SW480 (cell line): ENCODE measurements at regions not wholly inside any gene's neighbourhood (a gene's known extent, or its start where the extent isn't known, plus 50 kb on each side); places are given as distances from the start of the nearest gene placed in this dataset.
"Not testable (repeated sequence)": the region's sequence is repeated elsewhere in the genome, so short reads cannot be mapped to it uniquely, and the experiment has no call there.

Source experiments
- DNase-seq: peaks from one replicate; pipeline ENCODE4 v3.0.0-alpha.2; 2016; ENCODE audit warnings: low spot score

DNA sequence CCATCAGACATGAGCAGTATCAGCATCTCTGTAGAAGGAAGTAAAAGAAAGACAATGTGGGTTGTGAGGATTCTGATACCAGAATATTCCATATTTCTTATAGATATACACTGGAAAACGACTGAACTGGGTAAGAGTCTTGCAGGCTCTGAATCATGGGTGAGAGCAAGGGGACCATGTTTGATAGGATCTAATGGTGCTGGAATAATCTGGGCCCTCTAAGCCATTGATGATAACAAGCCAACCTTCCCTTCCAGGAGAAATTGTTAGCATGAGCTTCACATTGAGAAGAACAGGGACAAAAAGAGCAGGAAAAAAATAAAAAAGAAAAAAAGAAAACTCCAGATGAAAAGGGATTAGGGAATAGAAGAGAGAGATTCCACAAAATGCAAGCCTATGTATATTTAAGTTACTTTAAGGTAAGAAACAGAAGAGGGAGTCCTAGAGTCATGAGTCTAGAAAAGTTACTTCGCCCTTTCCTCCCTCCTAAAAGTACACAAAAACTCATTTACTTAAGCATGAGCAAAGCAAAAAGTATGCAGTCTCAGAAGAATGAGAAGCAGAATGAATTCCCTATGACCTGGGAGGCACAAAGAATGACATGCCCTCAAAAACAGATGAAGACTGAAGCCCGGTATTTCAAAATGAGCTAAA is 181.9 kb downstream of the TMEM26 start:
- DNase-seq = no peak

- DNase-seq = no peak
These were observed 189.7 kb downstream of the TMEM26 start for GRCh38 chr10:61263518-61263917.

GRCh38 chr10:61262486-61263261 is 190.5 kb downstream of the TMEM26 start:
- no peak for DNase-seq

DNA sequence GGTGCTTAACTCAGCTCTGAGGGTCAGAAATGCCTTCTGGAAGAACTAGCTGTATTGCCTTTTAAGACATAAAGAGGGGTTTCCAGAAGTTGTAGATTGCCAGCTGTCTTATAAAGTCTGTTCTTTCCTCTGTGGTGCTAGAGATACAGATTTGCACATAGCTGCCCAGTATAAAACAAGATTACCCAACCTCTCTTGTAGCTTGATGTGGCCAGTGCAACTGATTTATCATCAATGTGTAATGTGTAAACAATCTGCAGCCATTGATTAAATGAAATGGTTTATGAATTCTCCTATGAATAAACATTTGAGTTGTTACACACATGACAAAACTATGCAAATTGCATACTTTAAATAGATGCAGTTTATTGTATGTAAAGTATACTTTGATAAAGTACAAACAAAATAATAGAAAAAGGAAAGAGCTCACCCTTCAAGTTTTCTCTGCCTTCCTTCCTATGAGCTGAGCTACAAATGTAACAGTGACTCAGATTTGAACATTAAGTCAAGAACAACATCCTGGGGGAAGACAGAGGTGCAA is 195.2 kb downstream of the TMEM26 start:
- no peak for DNase-seq

GRCh38 chr10:61257136-61257535 is 196.0 kb downstream of the TMEM26 start:
- no peak for DNase-seq

DNA sequence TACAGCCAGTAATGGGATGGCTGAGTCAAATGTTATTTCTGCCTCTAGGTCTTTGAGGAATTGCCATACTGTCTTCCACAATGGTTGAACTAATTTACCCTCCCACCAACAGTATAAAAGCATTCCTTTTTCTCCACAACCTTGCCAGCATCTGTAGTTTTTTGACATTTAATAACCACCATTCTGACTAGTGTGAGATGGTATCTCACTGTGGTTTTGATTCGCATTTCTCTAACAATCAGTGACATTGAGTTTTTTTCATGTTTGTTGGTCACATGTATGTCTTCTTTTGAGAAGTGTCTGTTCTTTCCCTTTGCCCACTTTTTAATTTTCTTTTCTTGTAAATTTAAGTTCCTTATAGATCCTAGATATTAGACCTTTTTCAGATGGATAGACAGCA is 200.9 kb downstream of the TMEM26 start:
- DNase-seq = not testable (repeated sequence)

GRCh38 chr10:61251089-61251488 is 202.1 kb downstream of the TMEM26 start:
- no peak for DNase-seq

DNA sequence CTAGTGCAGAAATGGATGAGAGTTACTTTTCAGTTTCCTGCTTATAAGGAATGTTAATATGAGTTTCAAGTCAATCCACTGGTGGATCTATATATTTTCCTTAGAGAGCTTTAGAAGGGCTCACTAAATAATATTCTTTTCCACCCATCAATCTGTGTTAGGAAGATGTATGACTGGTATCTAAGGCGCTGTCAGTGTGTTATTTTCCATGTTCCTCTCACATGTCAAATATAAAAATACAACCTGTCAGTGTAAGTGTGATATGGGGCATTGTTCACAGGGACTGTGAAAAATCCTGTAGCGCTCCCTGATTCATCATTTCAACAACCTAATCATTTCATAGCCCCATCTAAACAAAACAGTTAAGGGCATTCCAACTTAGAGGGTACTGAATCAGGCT is 203.1 kb downstream of the TMEM26 start:
- no peak for DNase-seq

DNA sequence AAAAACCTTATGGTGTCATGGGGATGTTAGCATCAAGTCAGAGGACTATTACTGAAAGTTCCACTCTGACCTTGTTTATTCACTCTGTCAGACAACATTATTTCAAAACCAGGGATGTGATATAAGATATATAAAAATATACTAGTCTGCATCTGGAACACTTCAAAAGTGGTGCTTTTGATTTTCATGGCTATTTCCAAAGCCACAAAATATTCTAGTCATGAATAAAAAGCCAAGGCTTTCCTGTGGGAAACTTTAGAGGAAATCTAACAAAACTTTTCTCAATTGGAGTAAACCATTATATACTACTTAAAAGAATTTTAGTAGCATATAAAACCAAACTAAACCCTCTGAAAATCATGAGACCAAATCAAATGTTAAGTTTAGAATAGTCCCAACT is 205.2 kb downstream of the TMEM26 start:
- DNase-seq = no peak

DNA sequence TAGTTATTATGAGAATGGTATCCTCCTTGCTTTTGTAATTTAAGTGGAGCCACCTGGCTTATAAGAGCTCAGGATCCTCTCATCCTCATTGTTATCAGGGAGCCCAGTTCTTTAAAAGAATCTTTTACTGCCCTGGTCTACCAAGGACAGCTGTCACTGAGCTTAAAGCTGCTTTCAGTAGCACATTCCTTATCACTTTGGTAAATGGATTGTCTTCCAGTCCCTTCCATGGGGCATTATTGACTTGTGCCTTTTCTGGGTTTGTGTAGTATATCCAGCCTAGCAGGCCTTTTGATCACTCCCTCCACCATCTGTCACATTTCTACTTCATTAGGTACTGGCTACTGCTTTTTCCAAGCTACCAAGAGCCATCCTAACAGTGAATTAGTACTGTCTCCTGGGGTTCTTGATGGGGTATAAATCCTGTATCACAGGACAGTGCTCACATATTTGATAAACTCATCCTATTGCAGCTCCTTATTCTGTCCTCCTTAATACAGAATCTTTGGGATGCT is 208.9 kb downstream of the TMEM26 start:
- no peak for DNase-seq

DNA sequence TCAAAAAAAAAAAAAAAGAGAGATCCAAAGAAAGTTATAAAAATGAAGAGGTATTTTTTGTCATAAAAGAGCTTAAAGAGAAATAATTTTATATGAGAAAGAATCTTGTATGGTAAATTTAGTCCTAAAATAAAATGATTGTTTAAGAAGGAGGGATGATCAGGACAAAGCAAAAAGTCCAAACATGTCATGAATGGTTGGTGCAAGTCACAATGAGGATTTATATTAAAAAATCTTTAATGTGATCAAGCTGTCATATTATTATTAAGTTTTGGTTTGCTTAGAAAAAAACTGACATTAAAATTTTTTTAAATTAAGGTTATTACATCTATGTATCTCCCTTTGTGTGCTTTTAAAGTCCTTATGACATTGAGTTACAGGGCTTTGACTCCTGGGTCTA is 220.4 kb downstream of the TMEM26 start:
- DNase-seq = no peak

DNA sequence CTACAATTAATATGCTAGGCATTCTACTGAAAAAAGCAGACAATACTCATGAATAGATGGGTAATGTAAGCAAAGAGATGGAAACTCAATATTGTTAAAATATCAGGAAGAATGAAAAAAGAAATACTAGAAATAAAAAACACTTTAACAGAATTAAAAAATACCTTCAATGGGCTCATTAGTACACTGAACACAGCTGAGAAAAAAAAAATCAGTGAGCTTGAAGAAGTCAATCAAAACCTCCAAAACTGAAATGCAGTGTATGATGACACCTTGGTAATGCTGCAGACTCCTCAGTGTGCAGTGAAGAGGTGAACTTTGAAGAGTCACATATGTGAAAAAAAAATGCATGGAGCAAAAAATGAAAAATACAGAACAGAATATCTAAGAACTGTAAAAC is 227.2 kb downstream of the TMEM26 start:
- no peak for DNase-seq

- DNase-seq = no peak
These were observed 229.6 kb downstream of the TMEM26 start for GRCh38 chr10:61223576-61223975.

GRCh38 chr10:61219696-61220095 is 233.5 kb downstream of the TMEM26 start:
- no peak for DNase-seq

DNA sequence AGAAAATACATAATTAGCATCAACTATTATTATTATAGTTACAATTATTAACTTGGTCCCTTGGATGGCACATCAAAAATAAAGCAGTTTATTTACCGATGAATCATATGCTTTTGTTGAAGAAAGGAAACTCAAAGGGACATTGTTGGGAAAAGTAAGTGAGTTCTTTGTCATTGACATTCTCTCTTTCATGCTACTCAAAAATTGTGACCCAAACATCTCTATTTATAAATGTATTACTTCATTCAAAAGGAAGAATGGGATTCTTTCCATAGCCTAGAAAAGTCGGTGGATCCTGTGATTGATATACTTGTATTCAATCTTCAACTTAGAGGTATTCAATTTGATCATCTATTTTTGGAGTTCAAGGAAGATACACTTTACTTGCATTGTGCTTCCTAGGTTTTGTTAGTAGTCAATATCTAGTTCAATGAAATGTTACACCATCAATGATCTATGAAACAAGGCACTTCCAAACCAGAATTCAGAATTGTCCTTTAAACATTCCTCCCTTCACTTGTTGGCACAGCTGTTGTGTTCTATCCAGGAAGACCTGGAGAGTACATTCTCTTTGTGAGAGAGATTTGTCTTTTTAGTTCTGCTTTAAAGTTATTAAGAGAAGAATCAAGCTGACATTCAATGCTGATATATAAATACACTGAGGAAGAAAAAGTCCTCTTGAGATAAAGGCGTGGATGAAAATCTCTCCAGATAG is 235.2 kb downstream of the TMEM26 start:
- no peak for DNase-seq

DNA sequence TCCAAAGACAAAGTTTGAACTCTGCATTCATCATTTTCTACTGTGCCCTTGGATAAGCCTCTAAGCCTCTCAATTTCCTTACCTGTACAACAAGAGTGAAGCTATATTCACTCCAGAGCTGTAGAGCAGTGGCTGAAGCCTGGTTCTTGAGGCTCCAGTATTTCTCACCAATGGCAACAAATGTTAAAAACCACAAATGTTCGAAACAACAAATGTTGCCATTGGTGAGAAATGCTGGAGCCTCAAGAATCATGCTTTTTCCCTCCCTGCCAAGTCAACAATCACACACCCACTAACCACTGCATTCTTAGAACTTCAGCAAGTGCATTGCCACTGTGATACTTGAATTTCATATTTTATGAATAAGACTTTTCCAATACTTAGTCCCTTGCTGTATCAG is 237.9 kb downstream of the TMEM26 start:
- DNase-seq = no peak

GRCh38 chr10:61211468-61211867 is 241.7 kb downstream of the TMEM26 start:
- no peak for DNase-seq

GRCh38 chr10:61197057-61197456 is 253.1 kb upstream of the RHOBTB1 start:
- DNase-seq = no peak

DNA sequence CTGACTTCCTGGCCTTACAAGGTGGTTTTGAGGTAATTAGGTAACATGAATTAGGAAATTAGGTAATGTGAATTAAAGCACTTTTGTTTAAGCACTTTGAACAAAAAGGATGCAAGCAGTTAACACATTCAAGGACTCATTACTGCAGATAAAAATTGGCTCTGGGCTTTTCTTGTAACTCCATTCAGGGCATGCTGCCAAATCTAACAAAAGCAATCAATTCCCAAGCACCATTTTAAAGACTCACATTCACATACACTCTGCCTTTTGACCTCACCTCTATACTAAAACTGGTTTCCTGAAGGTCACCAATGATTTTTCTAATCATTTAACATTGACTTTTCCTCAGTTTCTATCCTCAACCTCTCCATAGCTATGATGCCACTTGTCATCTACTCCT is 251.2 kb upstream of the RHOBTB1 start:
- no peak for DNase-seq

GRCh38 chr10:61192589-61192988 is 248.6 kb upstream of the RHOBTB1 start:
- DNase-seq = not testable (repeated sequence)

DNA sequence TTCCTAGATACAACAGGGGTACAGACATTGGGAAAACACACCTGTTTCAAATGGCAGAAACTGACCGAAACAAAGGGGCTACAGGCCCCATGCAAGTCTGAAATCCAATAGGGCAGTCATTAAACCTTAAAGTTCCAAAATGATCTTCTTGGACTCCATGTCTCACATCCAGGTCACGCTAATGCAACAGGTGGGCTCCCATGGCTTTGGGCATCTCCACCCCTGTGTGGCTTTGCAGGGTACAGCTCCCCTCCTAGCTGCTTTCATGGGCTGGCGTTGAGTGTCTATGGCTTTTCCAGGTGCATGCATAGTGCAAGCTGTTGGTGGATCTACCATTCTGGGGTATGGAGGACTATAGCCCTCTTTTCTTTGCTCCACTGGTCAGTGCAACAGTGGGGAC is 248.1 kb upstream of the RHOBTB1 start:
- DNase-seq = no peak

- DNase-seq = no peak
These were observed 245.9 kb upstream of the RHOBTB1 start for GRCh38 chr10:61189912-61190311.

GRCh38 chr10:61188691-61189090 is 244.7 kb upstream of the RHOBTB1 start:
- peak; percentile 5 for DNase-seq
